Prostate gland (tissue), 2 donors: ENCODE measurements at regions not wholly inside any gene's neighbourhood (a gene's known extent, or its start where the extent isn't known, plus 50 kb on each side); places are given as distances from the start of the nearest gene placed in this dataset.

ENCODE experiments used
- DNase-seq: peaks from one replicate; pipeline ENCODE4 v3.0.0-alpha.2; 2019; ENCODE audit warnings: low spot score
- H3K27ac ChIP-seq, 2 donors: fragments of 200-600 bp; sonication (generic); 2 replicates each; pipeline ENCODE4 v1.5.1; 2017 to 2019
- H3K27me3 ChIP-seq: fragments of 200-600 bp; sonication (generic); replicated peaks from 2 replicates; pipeline ENCODE4 v1.5.1; 2019; ENCODE audit not compliant: insufficient read depth
- H3K36me3 ChIP-seq, 2 donors: fragments of 200-600 bp; sonication (generic); 1 replicate in 1 of 2; 2 replicates in 1 of 2; pipeline versions ENCODE4 v1.5.1 to v1.8.1; 2017 to 2019
- H3K4me1 ChIP-seq: fragments of 200-600 bp; sonication (generic); replicated peaks from 2 replicates; pipeline ENCODE4 v1.5.1; 2019
- H3K4me3 ChIP-seq, 2 donors: fragments of 200-600 bp; sonication (generic); 2 replicates each; pipeline ENCODE4 v1.5.1; 2017 to 2019
- H3K9me3 ChIP-seq: fragments of 200-600 bp; sonication (generic); 2 replicates; pipeline ENCODE4 v1.5.1; 2017
- POLR2A ChIP-seq: fragments of 450-650 bp; IDR thresholded peaks from one replicate; pipeline ENCODE4 v1.6.1; 2016; ENCODE audit warnings: antibody characterized with exemption, mild to moderate bottlenecking
- POLR2AphosphoS5 ChIP-seq: sonication (generic); formaldehyde crosslinking; IDR thresholded peaks from one replicate; pipeline ENCODE4 v1.6.1; 2017; ENCODE audit warnings: antibody characterized with exemption
- WGBS: methylation state at CpG from one replicate; pipeline ENCODE4 v1.1.5; 2018; 5-methylcytosine and 5-hydroxymethylcytosine counted together
- intact Hi-C: fragments of 100-400 bp; cut with DNase I; formaldehyde crosslinking; loops from one replicate; pipeline ENCODE4 v1.14.2; 2022
- TF ChIP-seq, protein P1 (sequence below), 4 experiments: fragments of 200-600 bp in 2 of 4; fragments of 450-650 bp in 2 of 4; sonication (generic) in 2 of 4; IDR thresholded peaks; 1 replicate in 3 of 4; 2 replicates in 1 of 4; pipeline ENCODE4 v1.5.1; 2016 to 2019; ENCODE audit warnings: antibody characterized with exemption in 4 of 4, mild to moderate bottlenecking in 2 of 4, moderate library complexity in 2 of 4

DNA sequence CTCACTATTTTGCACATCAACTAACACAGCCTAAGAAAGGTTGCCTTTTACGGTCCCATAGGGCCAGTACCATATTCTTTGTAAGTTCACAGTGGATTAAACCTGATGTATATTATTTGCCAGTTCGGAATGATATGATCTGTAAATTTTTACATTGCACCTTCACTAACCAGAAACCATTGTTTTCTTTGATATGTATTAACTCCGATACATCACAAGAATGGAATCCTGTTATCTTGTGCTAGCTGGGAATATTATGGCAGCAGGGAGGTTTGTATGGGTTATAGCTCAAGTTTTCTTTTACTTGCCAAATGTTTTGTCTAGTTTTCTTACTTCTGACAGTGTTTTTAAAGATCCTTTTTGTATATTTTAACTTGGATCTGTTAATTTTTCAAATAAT is 51.4 kb upstream of the S1PR1 start:
- no peaks in the 10 kb centered on the region for H3K9me3 ChIP-seq
- H3K27ac ChIP-seq = no peak overlapping the region
- H3K4me3 ChIP-seq = no peak overlapping the region
- 63% methylated on average over 3 of the region's 3 CpGs for WGBS
- no peak for DNase-seq
- H3K4me1 ChIP-seq = no peaks in the 10 kb centered on the region
- H3K36me3 ChIP-seq = no peaks in the 10 kb centered on the region
- intact Hi-C loops = no loop called here
- TF ChIP-seq POLR2AphosphoS5 = no peak
- TF ChIP-seq, protein P1, sequence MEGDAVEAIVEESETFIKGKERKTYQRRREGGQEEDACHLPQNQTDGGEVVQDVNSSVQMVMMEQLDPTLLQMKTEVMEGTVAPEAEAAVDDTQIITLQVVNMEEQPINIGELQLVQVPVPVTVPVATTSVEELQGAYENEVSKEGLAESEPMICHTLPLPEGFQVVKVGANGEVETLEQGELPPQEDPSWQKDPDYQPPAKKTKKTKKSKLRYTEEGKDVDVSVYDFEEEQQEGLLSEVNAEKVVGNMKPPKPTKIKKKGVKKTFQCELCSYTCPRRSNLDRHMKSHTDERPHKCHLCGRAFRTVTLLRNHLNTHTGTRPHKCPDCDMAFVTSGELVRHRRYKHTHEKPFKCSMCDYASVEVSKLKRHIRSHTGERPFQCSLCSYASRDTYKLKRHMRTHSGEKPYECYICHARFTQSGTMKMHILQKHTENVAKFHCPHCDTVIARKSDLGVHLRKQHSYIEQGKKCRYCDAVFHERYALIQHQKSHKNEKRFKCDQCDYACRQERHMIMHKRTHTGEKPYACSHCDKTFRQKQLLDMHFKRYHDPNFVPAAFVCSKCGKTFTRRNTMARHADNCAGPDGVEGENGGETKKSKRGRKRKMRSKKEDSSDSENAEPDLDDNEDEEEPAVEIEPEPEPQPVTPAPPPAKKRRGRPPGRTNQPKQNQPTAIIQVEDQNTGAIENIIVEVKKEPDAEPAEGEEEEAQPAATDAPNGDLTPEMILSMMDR (IDR thresholded peaks at IDR 0.05) = no peak
- TF ChIP-seq POLR2A = no peak
- no peaks in the 10 kb centered on the region for H3K27me3 ChIP-seq

DNA sequence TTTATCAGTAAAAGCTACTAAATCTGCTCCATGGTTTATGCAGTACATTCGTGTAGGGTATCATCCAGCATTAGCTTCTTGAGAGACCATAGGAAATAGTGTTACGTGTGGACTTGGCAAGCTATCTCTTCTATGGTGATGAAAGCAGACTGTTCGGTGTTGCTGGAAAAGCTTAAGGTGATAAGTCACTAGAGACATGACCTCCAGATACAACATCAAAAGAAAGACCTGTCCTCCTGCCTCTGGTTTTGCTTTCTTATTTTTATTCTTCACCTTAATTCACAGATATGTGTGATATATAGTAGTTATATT is 53.5 kb upstream of the S1PR1 start:
- intact Hi-C loops = no loop called here
- Histone ChIP-seq H3K27ac (no peak overlapping the region), H3K4me1 (no peaks in the 10 kb centered on the region), H3K4me3 (no peak overlapping the region), H3K36me3 (no peaks in the 10 kb centered on the region), H3K27me3 (no peaks in the 10 kb centered on the region), H3K9me3 (no peaks in the 10 kb centered on the region)
- no peak for TF ChIP-seq POLR2A
- WGBS = 50% methylated on average over 3 of the region's 3 CpGs
- no peak for DNase-seq

DNA sequence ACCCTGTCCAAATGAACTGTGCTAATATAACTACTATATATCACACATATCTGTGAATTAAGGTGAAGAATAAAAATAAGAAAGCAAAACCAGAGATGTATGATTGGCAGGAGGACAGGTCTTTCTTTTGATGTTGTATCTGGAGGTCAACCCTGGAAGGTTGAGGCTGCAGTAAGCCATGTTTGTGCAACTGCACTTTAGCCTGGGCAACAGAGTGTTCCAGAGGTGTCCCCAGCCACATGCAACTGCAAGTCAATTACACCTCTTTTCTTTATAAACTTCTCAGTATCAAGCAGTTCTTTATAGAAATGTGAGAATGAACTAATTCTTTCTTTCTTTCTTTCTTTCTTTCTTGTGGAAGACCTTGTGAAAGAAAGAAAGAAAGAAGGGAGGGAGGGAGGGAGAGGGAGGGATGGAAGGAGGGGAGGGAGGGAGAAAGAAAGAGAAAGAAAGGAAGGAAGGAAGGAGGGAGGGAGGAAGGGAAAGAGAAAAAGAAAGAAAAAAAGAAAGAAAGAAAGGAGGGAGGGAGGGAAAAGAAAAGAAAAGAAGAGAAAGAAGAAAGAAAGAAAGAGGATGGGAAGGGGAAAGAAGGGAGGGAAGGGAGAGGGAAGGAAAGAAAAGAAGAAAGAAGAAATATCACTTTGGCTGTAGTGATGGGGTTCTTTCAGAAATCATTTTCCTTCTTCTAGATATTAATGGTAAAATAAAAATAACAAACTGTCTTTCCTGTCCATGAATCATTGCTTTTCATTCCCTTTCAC is 54.0 kb upstream of the S1PR1 start:
- Histone ChIP-seq H3K9me3 (no peaks in the 10 kb centered on the region), H3K4me1 (no peaks in the 10 kb centered on the region), H3K27ac (no peak overlapping the region), H3K27me3 (no peaks in the 10 kb centered on the region), H3K4me3 (no peak overlapping the region), H3K36me3 (no peaks in the 10 kb centered on the region)
- intact Hi-C loops = no loop called here
- no peak for DNase-seq
- TF ChIP-seq POLR2AphosphoS5 = no peak
- TF ChIP-seq, protein P1 (IDR thresholded peaks at IDR 0.05) = no peak
- no peak for TF ChIP-seq POLR2A

DNA sequence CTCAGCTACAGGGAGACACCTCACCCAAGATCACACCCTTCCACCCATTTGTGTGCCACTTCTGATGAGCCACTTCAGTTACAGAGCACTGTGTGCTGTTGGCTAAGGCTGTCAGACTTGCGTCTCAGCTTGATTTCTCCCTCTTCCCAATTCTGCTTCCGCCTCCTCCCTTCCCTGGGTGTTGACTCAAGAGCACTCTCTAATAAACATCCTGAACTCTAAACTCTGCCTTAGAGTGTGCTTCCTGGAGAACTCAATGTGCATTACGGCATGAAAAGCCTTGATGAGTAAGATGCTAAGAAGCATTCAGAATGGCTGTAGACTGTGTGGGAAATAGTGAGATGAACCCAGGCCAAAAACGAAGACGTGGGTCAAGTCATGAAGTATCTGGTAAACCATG is 54.9 kb upstream of the S1PR1 start:
- no peak for DNase-seq
- no peak overlapping the region for H3K4me3 ChIP-seq
- TF ChIP-seq POLR2A (no peak), POLR2AphosphoS5 (peak; percentile 28)
- H3K27me3 ChIP-seq = no peaks in the 10 kb centered on the region
- H3K9me3 ChIP-seq = no peaks in the 10 kb centered on the region
- 66% methylated on average over 5 of the region's 5 CpGs for WGBS
- intact Hi-C loops = no loop called here
- H3K36me3 ChIP-seq = no peaks in the 10 kb centered on the region
- no peak overlapping the region for H3K27ac ChIP-seq
- no peaks in the 10 kb centered on the region for H3K4me1 ChIP-seq

DNA sequence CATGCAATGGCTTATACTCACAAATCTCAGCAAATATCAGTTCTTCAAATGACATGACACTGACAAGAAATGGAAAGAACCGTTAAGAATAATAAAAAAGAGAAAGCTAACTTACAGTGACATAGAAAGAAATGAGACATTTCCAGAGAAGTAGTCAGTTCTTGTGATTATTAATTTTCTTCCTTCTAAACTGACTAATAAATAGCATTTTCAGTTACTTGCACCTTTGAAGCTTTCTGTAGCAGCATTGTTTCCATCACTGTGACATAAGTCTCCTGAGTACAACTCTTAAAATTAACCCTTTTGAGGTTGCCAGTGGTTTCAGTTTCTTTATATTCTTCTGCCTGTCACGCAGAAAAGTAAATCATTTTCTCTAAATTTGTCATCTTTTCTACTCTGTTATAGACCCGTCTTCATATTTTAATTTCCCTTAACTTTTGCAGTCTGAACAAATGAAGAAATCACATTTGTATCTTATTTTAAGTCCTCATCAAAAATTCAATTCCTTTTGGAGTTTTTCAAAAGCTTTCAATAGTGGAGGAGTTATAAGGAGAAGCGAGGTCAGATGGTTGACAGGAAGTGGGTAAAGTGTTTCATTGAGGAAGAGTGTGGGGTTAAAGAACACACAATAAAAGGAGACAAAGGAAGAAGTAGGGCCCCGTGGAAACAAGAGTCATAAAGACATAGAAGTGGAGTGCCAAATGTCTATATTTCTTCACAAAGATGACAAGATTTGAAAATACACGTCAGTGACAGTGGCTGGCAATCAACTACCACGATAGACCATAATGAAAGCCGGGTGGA is 57.9 kb upstream of the S1PR1 start:
- no peak for TF ChIP-seq POLR2A
- TF ChIP-seq, protein P1 (IDR thresholded peaks at IDR 0.05) = no peak
- no peak for TF ChIP-seq POLR2AphosphoS5
- no peak for DNase-seq
- intact Hi-C loops = no loop called here
- Histone ChIP-seq H3K27ac (no peak overlapping the region), H3K4me1 (no peaks in the 10 kb centered on the region), H3K36me3 (no peaks in the 10 kb centered on the region), H3K27me3 (no peaks in the 10 kb centered on the region), H3K9me3 (no peaks in the 10 kb centered on the region), H3K4me3 (no peak overlapping the region)
- WGBS = 60% methylated on average over 8 of the region's 8 CpGs

DNA sequence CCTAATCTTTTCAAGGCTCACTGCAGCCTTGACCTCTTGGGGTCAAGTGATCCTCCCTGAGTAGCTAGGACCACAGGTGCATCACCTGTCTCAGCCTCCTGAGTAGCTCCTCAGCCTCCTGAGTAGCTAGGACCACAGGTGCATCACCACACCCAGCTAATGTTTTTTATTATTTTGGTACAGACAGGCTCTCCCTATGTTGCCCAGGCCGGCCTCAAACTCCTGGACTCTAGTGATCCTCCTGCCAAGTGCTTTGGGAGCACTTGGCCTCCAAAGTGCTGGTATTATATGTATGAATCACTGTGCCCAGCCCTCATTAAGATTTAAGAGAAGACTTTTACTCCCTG is 58.5 kb upstream of the S1PR1 start:
- no peaks in the 10 kb centered on the region for H3K36me3 ChIP-seq
- no peak overlapping the region for H3K4me3 ChIP-seq
- no peaks in the 10 kb centered on the region for H3K4me1 ChIP-seq
- DNase-seq = no peak
- TF ChIP-seq, protein P1 (IDR thresholded peaks at IDR 0.05) = no peak
- no peak for TF ChIP-seq POLR2AphosphoS5
- no peak for TF ChIP-seq POLR2A
- 100% methylated on average over 1 of the region's 1 CpG for whole genome bisulfite sequencing
- H3K9me3 ChIP-seq = no peaks in the 10 kb centered on the region
- H3K27me3 ChIP-seq = no peaks in the 10 kb centered on the region
- intact Hi-C loops = no loop called here
- no peak overlapping the region for H3K27ac ChIP-seq
